ENCODE measurements at regions not wholly inside any gene's neighbourhood (a gene's known extent, or its start where the extent isn't known, plus 50 kb on each side); places are given as distances from the start of the nearest gene placed in this dataset.

- H3K36me3 ChIP-seq (replicated peaks; ENCODE audit: control insufficient read depth, insufficient read depth, low read length): no peaks in the 10 kb centered on the region
- DNase-seq: no peak
- H3K4me3 ChIP-seq (ENCODE audit: insufficient read depth, low read depth, low read length): no peak overlapping the region
- no peaks in the 10 kb centered on the region for H3K27me3 ChIP-seq (ENCODE audit: control insufficient read depth, insufficient read depth, low read length)
Measured at GRCh38 chr6:164206807-164207423, 792.4 kb downstream of the QKI start.

GRCh38 chr6:164200071-164200470 is 785.6 kb downstream of the QKI start:
- Histone ChIP-seq H3K4me3 (ENCODE audit: insufficient read depth, low read depth, low read length) (no peak overlapping the region), H3K27me3 (ENCODE audit: control insufficient read depth, insufficient read depth, low read length) (no peaks in the 10 kb centered on the region), H3K36me3 (replicated peaks; ENCODE audit: control insufficient read depth, insufficient read depth, low read length) (no peaks in the 10 kb centered on the region)
- DNase-seq: no peak

DNA sequence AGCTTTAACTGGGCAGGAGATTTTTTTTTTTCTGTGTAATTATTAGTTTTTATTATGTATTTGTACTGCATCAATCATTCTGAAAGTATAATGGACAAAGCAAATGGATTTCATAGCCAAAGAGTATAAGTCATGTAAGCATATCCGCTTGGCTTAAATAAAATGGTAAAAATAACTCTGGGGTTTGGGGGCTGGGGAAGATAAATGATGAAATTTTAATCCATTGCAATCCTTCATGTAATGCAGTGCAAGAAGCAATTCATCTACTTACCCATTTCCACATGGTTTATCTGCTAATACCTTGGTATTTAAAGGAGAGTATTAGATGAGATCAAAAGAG is 781.4 kb downstream of the QKI start:
- Histone ChIP-seq H3K27me3 (ENCODE audit: control insufficient read depth, insufficient read depth, low read length) (no peaks in the 10 kb centered on the region), H3K4me3 (ENCODE audit: insufficient read depth, low read depth, low read length) (no peak overlapping the region), H3K36me3 (replicated peaks; ENCODE audit: control insufficient read depth, insufficient read depth, low read length) (no peaks in the 10 kb centered on the region)
- DNase-seq: no peak

- DNase-seq: no peak
- Histone ChIP-seq H3K27me3 (ENCODE audit: control insufficient read depth, insufficient read depth, low read length) (no peaks in the 10 kb centered on the region), H3K4me3 (ENCODE audit: insufficient read depth, low read depth, low read length) (no peak overlapping the region), H3K36me3 (replicated peaks; ENCODE audit: control insufficient read depth, insufficient read depth, low read length) (no peaks in the 10 kb centered on the region)
Measured at GRCh38 chr6:164195278-164195941, 780.9 kb downstream of the QKI start.

- Histone ChIP-seq H3K4me3 (ENCODE audit: insufficient read depth, low read depth, low read length) (no peak overlapping the region), H3K27me3 (ENCODE audit: control insufficient read depth, insufficient read depth, low read length) (no peaks in the 10 kb centered on the region), H3K36me3 (replicated peaks; ENCODE audit: control insufficient read depth, insufficient read depth, low read length) (no peaks in the 10 kb centered on the region)
- no peak for DNase-seq
Measured at GRCh38 chr6:164188861-164189260, 774.3 kb downstream of the QKI start.

- DNase-seq: no peak
- Histone ChIP-seq H3K27me3 (ENCODE audit: control insufficient read depth, insufficient read depth, low read length) (no peaks in the 10 kb centered on the region), H3K4me3 (ENCODE audit: insufficient read depth, low read depth, low read length) (no peak overlapping the region), H3K36me3 (replicated peaks; ENCODE audit: control insufficient read depth, insufficient read depth, low read length) (no peaks in the 10 kb centered on the region)
Measured at GRCh38 chr6:164185471-164185871, 771.0 kb downstream of the QKI start.

DNA sequence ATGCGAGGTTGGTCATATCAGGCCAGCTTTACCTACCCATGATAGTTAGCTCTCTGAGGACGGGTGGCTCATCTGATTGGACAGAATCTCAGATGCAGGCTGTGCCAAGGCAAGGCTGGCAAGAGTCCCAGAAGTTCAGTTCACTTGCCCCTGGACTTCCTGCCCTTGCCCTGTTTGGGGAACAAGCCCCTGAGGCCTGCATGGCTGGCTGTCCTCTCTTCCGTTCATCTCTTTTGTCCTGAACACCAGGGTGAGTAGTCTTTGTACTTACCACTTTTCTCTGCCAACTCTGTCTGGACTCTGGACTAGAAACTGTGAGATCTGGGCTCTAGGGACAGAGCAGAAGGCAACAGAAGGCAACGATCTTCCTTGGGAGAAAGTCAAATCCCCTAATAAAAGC is 769.9 kb downstream of the QKI start:
- no peaks in the 10 kb centered on the region for H3K36me3 ChIP-seq (replicated peaks; ENCODE audit: control insufficient read depth, insufficient read depth, low read length)
- H3K4me3 ChIP-seq (ENCODE audit: insufficient read depth, low read depth, low read length): no peak overlapping the region
- no peaks in the 10 kb centered on the region for H3K27me3 ChIP-seq (ENCODE audit: control insufficient read depth, insufficient read depth, low read length)
- no peak for DNase-seq

- no peaks in the 10 kb centered on the region for H3K27me3 ChIP-seq (ENCODE audit: control insufficient read depth, insufficient read depth, low read length)
- H3K4me3 ChIP-seq (ENCODE audit: insufficient read depth, low read depth, low read length): no peak overlapping the region
- no peaks in the 10 kb centered on the region for H3K36me3 ChIP-seq (replicated peaks; ENCODE audit: control insufficient read depth, insufficient read depth, low read length)
- no peak for DNase-seq
Measured at GRCh38 chr6:164183556-164184123, 769.1 kb downstream of the QKI start.

GRCh38 chr6:164178679-164179332 is 764.3 kb downstream of the QKI start:
- H3K4me3 ChIP-seq (ENCODE audit: insufficient read depth, low read depth, low read length): no peak overlapping the region
- no peaks in the 10 kb centered on the region for H3K27me3 ChIP-seq (ENCODE audit: control insufficient read depth, insufficient read depth, low read length)
- no peak for DNase-seq
- H3K36me3 ChIP-seq (replicated peaks; ENCODE audit: control insufficient read depth, insufficient read depth, low read length): no peaks in the 10 kb centered on the region

DNA sequence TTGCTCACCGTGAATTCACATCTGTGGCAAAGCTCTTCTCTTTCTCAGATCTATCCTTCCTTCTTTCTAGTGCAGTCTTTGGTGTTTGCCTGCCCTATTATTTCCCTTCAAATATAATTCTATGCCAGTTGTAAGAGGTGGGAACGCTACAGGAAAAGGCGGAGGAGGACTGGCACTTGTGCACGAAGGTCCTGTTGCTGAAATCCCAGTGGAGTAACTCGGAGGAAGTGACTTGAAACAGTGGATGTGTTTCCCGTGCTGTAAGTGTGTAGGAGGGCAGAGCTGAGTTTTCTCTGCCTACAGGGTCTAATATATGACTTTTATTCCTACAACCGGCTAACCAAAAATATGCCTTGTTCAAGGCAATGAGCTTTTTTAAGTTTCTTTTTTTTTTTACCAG is 754.8 kb downstream of the QKI start:
- DNase-seq: no peak
- Histone ChIP-seq H3K36me3 (replicated peaks; ENCODE audit: control insufficient read depth, insufficient read depth, low read length) (no peaks in the 10 kb centered on the region), H3K27me3 (ENCODE audit: control insufficient read depth, insufficient read depth, low read length) (no peaks in the 10 kb centered on the region), H3K4me3 (ENCODE audit: insufficient read depth, low read depth, low read length) (no peak overlapping the region)

DNA sequence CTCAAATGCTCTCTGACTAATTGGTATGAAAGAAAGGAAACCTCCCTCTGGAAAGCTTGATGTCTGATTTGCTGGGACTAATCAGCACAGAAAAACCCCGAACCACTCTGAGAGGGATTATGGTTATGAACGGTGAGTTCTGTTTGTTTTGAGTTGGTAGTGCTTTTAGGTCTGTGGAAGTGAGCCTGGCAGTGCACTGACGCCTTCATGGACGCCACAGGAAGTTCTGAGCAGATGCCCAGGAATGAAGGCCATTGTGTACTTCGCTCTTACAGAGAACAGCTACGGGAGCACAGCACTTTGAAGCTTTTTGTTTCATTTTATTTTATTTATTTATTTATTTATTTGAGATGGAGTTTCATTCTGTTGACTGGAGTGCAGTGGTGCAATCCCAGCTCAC is 754.1 kb downstream of the QKI start:
- DNase-seq: no peak
- Histone ChIP-seq H3K4me3 (ENCODE audit: insufficient read depth, low read depth, low read length) (no peak overlapping the region), H3K27me3 (ENCODE audit: control insufficient read depth, insufficient read depth, low read length) (no peaks in the 10 kb centered on the region), H3K36me3 (replicated peaks; ENCODE audit: control insufficient read depth, insufficient read depth, low read length) (no peaks in the 10 kb centered on the region)

GRCh38 chr6:164167873-164168405 is 753.4 kb downstream of the QKI start:
- DNase-seq: no peak
- Histone ChIP-seq H3K4me3 (ENCODE audit: insufficient read depth, low read depth, low read length) (no peak overlapping the region), H3K27me3 (ENCODE audit: control insufficient read depth, insufficient read depth, low read length) (no peaks in the 10 kb centered on the region), H3K36me3 (replicated peaks; ENCODE audit: control insufficient read depth, insufficient read depth, low read length) (no peaks in the 10 kb centered on the region)

DNA sequence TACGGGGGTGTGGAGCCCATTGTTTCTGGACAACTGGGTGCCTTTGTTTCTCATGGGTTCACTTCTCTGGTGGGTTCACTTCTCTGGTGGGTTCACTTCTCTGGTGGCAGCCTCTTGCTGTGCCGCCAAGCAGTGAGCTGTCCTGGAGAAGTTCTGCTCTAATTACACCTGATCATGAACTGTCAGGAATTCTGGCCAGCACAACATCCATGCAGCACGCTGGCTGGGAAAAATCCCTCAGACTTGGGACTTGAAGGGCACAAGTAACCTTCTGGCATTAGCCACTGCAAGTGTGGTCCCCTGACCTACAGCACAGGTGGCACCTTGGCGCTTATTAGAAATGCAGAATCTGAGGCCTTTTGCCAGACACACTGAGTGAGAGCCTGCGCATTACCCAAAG is 752.5 kb downstream of the QKI start:
- DNase-seq: no peak
- Histone ChIP-seq H3K4me3 (ENCODE audit: insufficient read depth, low read depth, low read length) (no peak overlapping the region), H3K27me3 (ENCODE audit: control insufficient read depth, insufficient read depth, low read length) (no peaks in the 10 kb centered on the region), H3K36me3 (replicated peaks; ENCODE audit: control insufficient read depth, insufficient read depth, low read length) (no peaks in the 10 kb centered on the region)

DNA sequence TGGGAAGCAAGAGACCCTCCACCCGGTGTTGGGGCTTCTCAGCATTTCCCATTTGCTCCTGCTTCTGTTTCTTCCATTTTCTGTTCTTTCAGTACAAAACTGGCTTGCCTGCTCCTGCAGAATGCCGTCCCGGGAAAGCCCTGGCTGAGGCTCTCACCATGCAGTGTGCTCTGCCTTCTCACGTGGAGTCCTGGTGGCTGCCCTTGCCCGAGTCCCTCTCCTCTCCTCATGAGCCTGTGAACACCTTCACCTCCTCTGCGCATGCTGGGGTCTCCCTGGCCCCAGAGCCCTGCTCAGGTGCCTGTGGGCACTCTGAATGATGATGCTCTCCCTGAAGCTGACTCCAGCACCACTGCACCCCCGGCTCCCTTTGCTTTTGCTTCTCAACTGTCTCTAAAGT is 752.0 kb downstream of the QKI start:
- no peaks in the 10 kb centered on the region for H3K36me3 ChIP-seq (replicated peaks; ENCODE audit: control insufficient read depth, insufficient read depth, low read length)
- DNase-seq: no peak
- no peak overlapping the region for H3K4me3 ChIP-seq (ENCODE audit: insufficient read depth, low read depth, low read length)
- H3K27me3 ChIP-seq (ENCODE audit: control insufficient read depth, insufficient read depth, low read length): no peaks in the 10 kb centered on the region

DNA sequence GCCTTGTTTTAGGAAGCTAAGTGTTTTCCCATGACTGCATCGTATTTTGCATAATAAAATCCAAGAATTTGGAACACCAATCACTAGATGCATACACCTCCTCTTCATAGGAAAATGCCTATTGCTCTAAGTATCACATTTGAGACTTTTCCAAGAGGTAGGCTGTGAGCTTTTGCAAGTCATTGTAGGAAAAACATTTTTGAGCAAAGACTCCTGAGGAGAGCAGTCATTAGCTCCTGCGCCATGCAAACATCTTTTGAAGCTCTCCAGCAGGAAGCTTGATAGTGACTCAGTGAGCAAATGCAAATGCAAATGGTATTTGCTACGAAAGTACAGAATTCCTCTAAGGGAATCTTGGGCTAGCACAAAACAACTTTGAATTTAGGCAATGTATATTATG is 750.4 kb downstream of the QKI start:
- no peak for DNase-seq
- Histone ChIP-seq H3K27me3 (ENCODE audit: control insufficient read depth, insufficient read depth, low read length) (no peaks in the 10 kb centered on the region), H3K36me3 (replicated peaks; ENCODE audit: control insufficient read depth, insufficient read depth, low read length) (no peaks in the 10 kb centered on the region), H3K4me3 (ENCODE audit: insufficient read depth, low read depth, low read length) (no peak overlapping the region)
